Head of caudate nucleus (tissue), 42 donors: ENCODE measurements at regions not wholly inside any gene's neighbourhood (a gene's known extent, or its start where the extent isn't known, plus 50 kb on each side); places are given as distances from the start of the nearest gene placed in this dataset.
"Not testable (repeated sequence)": the region's sequence is repeated elsewhere in the genome, so short reads cannot be mapped to it uniquely, and the experiment has no call there.

Experiments used
- DNase-seq, 42 donors: peaks; one replicate each; pipeline versions ENCODE4 v3.0.0 to v3.0.0-alpha.2; 2020 to 2021; ENCODE audit warnings: mixed read lengths in 7 of 42
- intact Hi-C: fragments of 100-400 bp; cut with DNase I; formaldehyde crosslinking; loops from one replicate; pipeline ENCODE4 v1.15.0; 2022

GRCh38 chr13:53101883-53102282, 73.3 kb downstream of the OLFM4 start:
- intact Hi-C loops, result no loop called here
- no peak for DNase-seq

GRCh38 chr13:53104136-53104535, 75.5 kb downstream of the OLFM4 start:
- intact Hi-C loops, result no loop called here
- no peak for DNase-seq

- DNase-seq, result no peak
- intact Hi-C loops, result no loop called here
Observed at GRCh38 chr13:53105477-53105876, 76.9 kb downstream of the OLFM4 start.

- intact Hi-C loops, result no loop called here
- no peak for DNase-seq
Observed at GRCh38 chr13:53105890-53106289, 77.3 kb downstream of the OLFM4 start.

- no peak for DNase-seq
- intact Hi-C loops, result no loop called here
Observed at GRCh38 chr13:53110181-53110580, 81.6 kb downstream of the OLFM4 start.

GRCh38 chr13:53110614-53111013, 82.0 kb downstream of the OLFM4 start:
- intact Hi-C loops, result no loop called here
- no peak for DNase-seq

GRCh38 chr13:53112522-53112921, 83.9 kb downstream of the OLFM4 start:
- DNase-seq, result no peak
- intact Hi-C loops, result no loop called here

GRCh38 chr13:53117048-53117447, 88.4 kb downstream of the OLFM4 start:
- DNase-seq, intact Hi-C loops: not testable (repeated sequence)

- no peak for DNase-seq
- intact Hi-C loops, result no loop called here
Observed at GRCh38 chr13:53121131-53121773, 92.6 kb downstream of the OLFM4 start.

GRCh38 chr13:53121919-53122318, 93.3 kb downstream of the OLFM4 start:
- intact Hi-C loops, result no loop called here
- DNase-seq, result no peak

- no peak for DNase-seq
- intact Hi-C loops, result no loop called here
Observed at GRCh38 chr13:53123536-53123935, 94.9 kb downstream of the OLFM4 start.

GRCh38 chr13:53124623-53125022, 96.0 kb downstream of the OLFM4 start:
- intact Hi-C loops, result no loop called here
- no peak for DNase-seq

- intact Hi-C loops, result no loop called here
- DNase-seq, result no peak
Observed at GRCh38 chr13:53126841-53127245, 98.2 kb downstream of the OLFM4 start.

- intact Hi-C loops, result no loop called here
- no peak for DNase-seq
Observed at GRCh38 chr13:53127373-53127772, 98.8 kb downstream of the OLFM4 start.

- intact Hi-C loops, result no loop called here
- no peak for DNase-seq
Observed at GRCh38 chr13:53129864-53130393, 101.3 kb downstream of the OLFM4 start.

- peak in 20 of 42 donors; percentile 4 to 75 (median 26) for DNase-seq
- intact Hi-C loops, result no loop called here
Observed at GRCh38 chr13:53131361-53131760, 102.7 kb downstream of the OLFM4 start.

- DNase-seq, result no peak
- intact Hi-C loops, result no loop called here
Observed at GRCh38 chr13:53135301-53135700, 106.7 kb downstream of the OLFM4 start.

GRCh38 chr13:53136554-53137215, 108.1 kb downstream of the OLFM4 start:
- no peak for DNase-seq
- intact Hi-C loops, result no loop called here

GRCh38 chr13:53137779-53138178, 109.2 kb downstream of the OLFM4 start:
- no peak for DNase-seq
- intact Hi-C loops, result no loop called here

GRCh38 chr13:53138376-53139036, 109.9 kb downstream of the OLFM4 start:
- intact Hi-C loops, result no loop called here
- DNase-seq, result no peak
